HFFc6 (cell line): ENCODE measurements at regions not wholly inside any gene's neighbourhood (a gene's known extent, or its start where the extent isn't known, plus 50 kb on each side); places are given as distances from the start of the nearest gene placed in this dataset.

Experiments
- DNase-seq: peaks from one replicate; pipeline ENCODE4 v3.0.0-alpha.2; 2018
- H3K27ac Mint-ChIP-seq: 2 replicates; pipeline ENCODE4 v1.8.0; 2020; ENCODE audit warnings: mild to moderate bottlenecking, mixed read lengths
- H3K27me3 Mint-ChIP-seq: 2 replicates; pipeline ENCODE4 v1.8.0; 2021; ENCODE audit warnings: mild to moderate bottlenecking, moderate library complexity, mixed read lengths; ENCODE audit not compliant: insufficient read depth
- H3K36me3 Mint-ChIP-seq: 2 replicates; pipeline ENCODE4 v1.8.0; 2021; ENCODE audit warnings: low read depth, mixed read lengths
- H3K4me1 Mint-ChIP-seq: 2 replicates; pipeline ENCODE4 v1.8.0; 2020; ENCODE audit warnings: low read depth, mixed read lengths
- H3K4me3 Mint-ChIP-seq: 2 replicates; pipeline ENCODE4 v1.8.0; 2020; ENCODE audit warnings: mild to moderate bottlenecking, moderate library complexity, mixed read lengths
- H3K9me3 Mint-ChIP-seq: 2 replicates; pipeline ENCODE4 v1.8.0; 2020; ENCODE audit warnings: mild to moderate bottlenecking, mixed read lengths
- CTCF ChIP-seq: fragments of 200-600 bp; sonication (generic); IDR thresholded peaks from 2 replicates; pipeline ENCODE4 v1.5.0; 2021; ENCODE audit warnings: antibody characterized with exemption, mild to moderate bottlenecking

- DNase-seq: no peak
- TF ChIP-seq CTCF: no peak
- Mint-ChIP-seq H3K4me3 (no peak overlapping the region), H3K27ac (no peak overlapping the region), H3K27me3 (peaks cover 45% of the 10 kb centered on the region), H3K9me3 (peaks cover 4% of the 10 kb centered on the region; the same call in 1 of the 2 replicates), H3K36me3 (no peaks in the 10 kb centered on the region), H3K4me1 (no peaks in the 10 kb centered on the region; the same call in 1 of the 2 replicates)
These were observed 188.7 kb upstream of the TWIST2 start for GRCh38 chr2:238659231-238659630.

- H3K9me3 Mint-ChIP-seq: peaks cover 9% of the 10 kb centered on the region
- no peak overlapping the region for H3K27ac Mint-ChIP-seq
- no peak for DNase-seq
- TF ChIP-seq CTCF: no peak
- peaks cover 30% of the 10 kb centered on the region for H3K27me3 Mint-ChIP-seq
- peaks cover 6% of the 10 kb centered on the region; the same call in 1 of the 2 replicates for H3K4me1 Mint-ChIP-seq
- H3K4me3 Mint-ChIP-seq: no peak overlapping the region
- no peaks in the 10 kb centered on the region for H3K36me3 Mint-ChIP-seq
These were observed 184.3 kb upstream of the TWIST2 start for GRCh38 chr2:238663586-238663985.

GRCh38 chr2:238665919-238666318, 182.0 kb upstream of the TWIST2 start:
- Mint-ChIP-seq H3K4me1 (peaks cover 6% of the 10 kb centered on the region; the same call in 1 of the 2 replicates), H3K9me3 (peaks cover 9% of the 10 kb centered on the region), H3K27ac (no peak overlapping the region), H3K4me3 (no peak overlapping the region), H3K27me3 (peaks cover 22% of the 10 kb centered on the region), H3K36me3 (no peaks in the 10 kb centered on the region)
- no peak for TF ChIP-seq CTCF
- DNase-seq: no peak

- no peak overlapping the region for H3K27ac Mint-ChIP-seq
- no peak for TF ChIP-seq CTCF
- no peak for DNase-seq
- peaks cover 6% of the 10 kb centered on the region; the same call in 1 of the 2 replicates for H3K4me1 Mint-ChIP-seq
- H3K27me3 Mint-ChIP-seq: peaks cover 23% of the 10 kb centered on the region
- peaks cover 5% of the 10 kb centered on the region for H3K9me3 Mint-ChIP-seq
- H3K4me3 Mint-ChIP-seq: no peak overlapping the region
- H3K36me3 Mint-ChIP-seq: no peaks in the 10 kb centered on the region
These were observed 181.3 kb upstream of the TWIST2 start for GRCh38 chr2:238666543-238666942.

- DNase-seq: peak; percentile 48
- Mint-ChIP-seq H3K27me3 (peaks cover 23% of the 10 kb centered on the region), H3K4me1 (peaks cover 6% of the 10 kb centered on the region; the same call in 1 of the 2 replicates), H3K36me3 (no peaks in the 10 kb centered on the region), H3K4me3 (no peak overlapping the region), H3K27ac (no peak overlapping the region), H3K9me3 (peaks cover 5% of the 10 kb centered on the region)
- no peak for TF ChIP-seq CTCF
These were observed 180.9 kb upstream of the TWIST2 start for GRCh38 chr2:238667008-238667407.

- TF ChIP-seq CTCF: no peak
- peaks cover 5% of the 10 kb centered on the region for H3K9me3 Mint-ChIP-seq
- H3K27me3 Mint-ChIP-seq: peaks cover 23% of the 10 kb centered on the region
- peaks cover 6% of the 10 kb centered on the region; the same call in 1 of the 2 replicates for H3K4me1 Mint-ChIP-seq
- no peak overlapping the region for H3K27ac Mint-ChIP-seq
- no peaks in the 10 kb centered on the region for H3K36me3 Mint-ChIP-seq
- DNase-seq: no peak
- no peak overlapping the region for H3K4me3 Mint-ChIP-seq
These were observed 180.2 kb upstream of the TWIST2 start for GRCh38 chr2:238667639-238668038.
